HG02642 (cell line): ENCODE measurements at regions not wholly inside any gene's neighbourhood (a gene's known extent, or its start where the extent isn't known, plus 50 kb on each side); places are given as distances from the start of the nearest gene placed in this dataset.
"Not testable (repeated sequence)": the region's sequence is repeated elsewhere in the genome, so short reads cannot be mapped to it uniquely, and the experiment has no call there.

Experiments
- ATAC-seq: cut with Tn5 transposase; IDR thresholded peaks from one replicate; pipeline ENCODE4 v1.9.1; 2021; ENCODE audit warnings: mild to moderate bottlenecking; ENCODE audit not compliant: unreplicated experiment, poor library complexity

- ATAC-seq: no peak
These were observed 392.6 kb upstream of the INTU start for GRCh38 chr4:127239902-127240763.

DNA sequence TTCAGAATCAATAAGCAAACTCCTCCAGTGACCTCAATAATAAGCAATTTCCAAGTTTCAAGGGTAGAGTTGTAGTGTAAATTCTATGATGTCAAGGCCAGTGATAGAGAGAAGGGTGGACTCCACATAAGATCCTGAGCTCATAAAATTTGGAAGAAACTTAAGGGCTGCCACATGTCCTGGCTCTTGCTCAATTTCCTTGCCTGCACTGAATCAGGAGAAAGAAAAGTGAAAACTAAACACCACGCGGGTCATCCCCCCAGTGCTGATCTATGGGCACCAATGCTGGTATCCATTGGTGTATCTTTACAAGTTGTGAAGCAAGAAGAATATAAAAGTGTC is 392.0 kb upstream of the INTU start:
- ATAC-seq: no peak

- no peak for ATAC-seq
These were observed 388.2 kb upstream of the INTU start for GRCh38 chr4:127244515-127244914.

- no peak for ATAC-seq
These were observed 385.5 kb upstream of the INTU start for GRCh38 chr4:127246963-127247952.

GRCh38 chr4:127249066-127249766 is 383.5 kb upstream of the INTU start:
- ATAC-seq: no peak

GRCh38 chr4:127249767-127250108 is 383.0 kb upstream of the INTU start:
- ATAC-seq: no peak

- ATAC-seq: peak; percentile 58
These were observed 382.2 kb upstream of the INTU start for GRCh38 chr4:127250577-127250976.

DNA sequence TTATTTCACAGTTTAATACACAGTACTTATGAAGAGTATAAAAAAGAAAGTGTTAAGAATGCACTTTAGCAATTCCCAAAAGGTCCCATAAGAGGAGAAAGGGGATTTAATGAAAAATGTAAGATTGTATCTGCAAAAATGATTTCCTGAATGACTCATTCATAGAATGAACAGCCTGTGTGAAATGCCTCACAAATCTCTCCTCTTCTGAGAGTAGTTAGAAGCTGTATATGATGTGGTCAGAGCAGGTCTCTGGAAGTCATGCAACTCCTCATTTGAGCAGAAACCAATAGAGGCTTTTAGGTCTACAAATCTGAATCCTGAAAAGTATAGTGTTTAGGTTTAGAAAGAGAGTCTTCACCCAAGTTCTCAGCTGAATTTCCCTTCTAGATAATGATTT is 381.3 kb upstream of the INTU start:
- no peak for ATAC-seq

DNA sequence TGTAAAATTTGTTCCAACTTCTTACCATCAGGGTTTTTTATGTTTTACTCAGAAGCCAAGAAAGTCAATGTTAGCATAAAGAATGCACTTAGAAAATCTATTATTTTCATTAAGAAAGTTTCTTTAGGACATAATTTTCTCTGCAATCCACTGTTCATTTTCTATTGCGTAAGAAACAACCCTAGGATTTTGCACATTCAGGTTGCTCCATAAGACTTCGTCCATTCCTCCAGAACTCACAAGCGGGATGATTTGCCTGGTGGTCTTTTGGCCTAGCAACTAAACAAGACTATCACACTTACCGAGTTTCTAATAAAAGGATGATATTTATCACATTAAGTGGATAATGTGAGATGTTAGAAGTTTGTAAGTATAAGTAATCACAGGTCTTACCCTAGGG is 376.3 kb upstream of the INTU start:
- ATAC-seq: no peak

DNA sequence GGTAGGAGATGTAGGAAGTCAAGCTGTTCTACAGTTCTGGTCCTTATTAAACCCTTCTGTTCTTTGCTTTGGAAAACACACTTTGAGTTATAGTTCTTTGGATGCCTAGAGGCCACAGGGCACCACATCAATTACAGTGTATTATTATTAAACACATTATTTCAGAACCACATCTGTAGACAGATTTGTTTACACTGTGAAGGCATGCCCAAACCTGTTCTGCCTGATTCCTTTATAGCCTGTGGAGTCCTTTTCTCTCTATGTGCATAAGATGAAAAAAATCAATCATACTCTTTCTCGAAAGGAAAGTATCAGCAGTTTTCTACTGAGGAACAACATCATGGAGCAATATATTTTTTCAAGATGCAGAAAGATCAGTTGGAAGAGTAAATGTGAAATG is 371.3 kb upstream of the INTU start:
- ATAC-seq: no peak

DNA sequence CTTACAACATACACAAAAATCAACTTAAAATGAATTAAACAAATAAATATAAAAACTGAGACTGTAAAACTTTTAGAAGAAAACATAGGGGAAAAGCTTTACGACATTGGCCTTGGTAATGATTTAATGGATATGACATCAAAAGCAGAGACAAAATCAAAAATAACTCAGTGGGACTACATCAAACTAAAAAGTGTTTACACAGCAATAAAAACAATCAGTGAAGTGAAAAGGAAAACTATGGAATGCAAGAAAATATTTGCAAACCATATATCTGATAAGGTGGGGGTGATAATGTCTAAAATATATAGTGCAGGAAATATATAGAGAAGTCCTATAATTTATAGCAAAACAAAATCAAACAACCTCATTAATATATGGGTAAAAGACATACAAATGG is 364.4 kb upstream of the INTU start:
- no peak for ATAC-seq

DNA sequence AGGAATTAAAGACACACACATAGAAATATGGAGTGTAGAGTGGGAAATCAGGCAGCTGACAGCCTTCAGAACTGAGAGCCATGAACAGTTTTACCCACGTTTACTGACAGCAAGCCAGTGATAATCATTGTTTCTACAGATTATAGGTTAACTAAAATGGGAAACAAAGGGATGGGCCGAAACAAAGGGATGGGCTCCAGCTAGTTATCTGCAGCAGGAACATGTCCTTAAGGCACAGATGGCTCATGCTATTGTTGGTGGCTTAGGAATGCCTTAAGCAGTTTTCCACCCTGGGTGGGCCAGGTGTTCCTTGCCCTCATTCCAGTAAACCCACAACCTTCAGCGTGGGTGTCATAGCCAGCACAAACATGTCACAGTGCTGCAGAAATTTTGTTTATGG is 355.7 kb upstream of the INTU start:
- not testable (repeated sequence) for ATAC-seq

- ATAC-seq: no peak
These were observed 348.5 kb upstream of the INTU start for GRCh38 chr4:127284236-127284635.

- ATAC-seq: no peak
These were observed 341.4 kb upstream of the INTU start for GRCh38 chr4:127291316-127291715.

DNA sequence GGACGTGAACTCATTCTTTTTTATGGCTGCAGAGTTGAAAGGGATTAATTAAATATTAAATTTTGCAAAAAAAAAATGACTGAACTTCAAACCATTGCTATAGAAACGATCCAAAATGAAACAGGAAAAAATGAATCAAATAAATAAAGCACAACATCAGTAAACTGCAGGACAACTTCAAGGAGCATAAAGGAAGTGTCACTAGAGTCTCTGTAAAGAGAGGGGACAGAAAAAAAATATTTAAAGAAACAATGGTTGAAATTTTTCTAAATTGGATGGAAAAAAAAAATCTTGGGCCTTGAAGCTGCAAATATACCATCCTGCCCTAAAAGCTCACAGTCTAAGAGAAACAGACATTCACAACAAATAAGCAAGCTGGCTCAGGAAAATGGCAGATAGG is 339.3 kb upstream of the INTU start:
- no peak for ATAC-seq

- ATAC-seq: no peak
These were observed 328.4 kb upstream of the INTU start for GRCh38 chr4:127304356-127304755.

DNA sequence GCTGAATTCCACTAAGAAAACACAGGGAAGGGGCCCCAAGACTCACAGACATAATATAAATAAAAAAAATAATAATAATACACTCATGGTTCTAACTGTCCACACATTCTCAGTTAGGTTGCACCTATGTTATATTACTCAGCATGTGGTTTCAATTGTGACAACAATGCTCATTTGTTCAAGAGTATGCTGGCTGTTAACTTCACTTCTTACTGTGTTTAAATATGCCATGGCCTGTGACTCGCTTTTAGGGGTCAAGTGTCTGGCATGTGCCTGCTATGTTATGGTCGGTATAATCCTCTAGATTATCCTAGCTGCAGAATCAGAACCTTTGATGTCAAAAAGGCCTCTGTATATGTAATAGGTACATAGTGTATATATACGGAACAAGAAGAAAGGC is 324.8 kb upstream of the INTU start:
- no peak for ATAC-seq

DNA sequence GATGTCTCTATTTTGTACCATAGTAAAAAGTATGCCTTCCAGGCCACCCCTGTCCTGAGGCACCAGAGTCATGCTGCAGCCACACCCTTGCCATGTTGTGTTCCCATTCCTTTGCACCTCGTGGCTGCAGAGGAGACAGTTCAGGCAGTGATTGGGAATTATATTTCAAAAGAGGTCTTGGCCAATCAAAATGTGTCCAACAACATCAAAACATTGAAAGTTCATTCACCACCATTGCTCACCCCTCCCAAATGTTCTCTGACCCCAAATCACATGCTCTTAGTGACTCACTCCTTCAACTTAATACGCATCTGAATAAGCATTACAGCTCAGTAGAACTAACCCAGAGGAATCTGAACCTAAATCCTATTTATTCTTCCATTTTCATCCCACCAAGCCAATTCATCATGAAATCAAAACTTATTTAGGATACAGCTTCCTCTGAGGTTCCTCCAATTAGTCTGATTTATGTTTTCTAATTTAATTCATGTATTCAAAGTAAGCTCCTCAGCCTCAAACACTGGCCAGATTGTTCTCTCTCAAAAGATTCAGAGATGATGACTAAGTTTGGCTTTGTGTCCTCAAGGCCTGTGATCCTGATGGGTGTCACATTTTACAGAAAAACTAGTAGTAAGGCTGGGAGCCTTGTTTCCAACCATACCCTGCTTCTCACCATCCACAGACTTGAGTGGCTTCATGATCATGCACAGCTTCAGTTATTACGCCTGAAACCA is 323.2 kb upstream of the INTU start:
- no peak for ATAC-seq

DNA sequence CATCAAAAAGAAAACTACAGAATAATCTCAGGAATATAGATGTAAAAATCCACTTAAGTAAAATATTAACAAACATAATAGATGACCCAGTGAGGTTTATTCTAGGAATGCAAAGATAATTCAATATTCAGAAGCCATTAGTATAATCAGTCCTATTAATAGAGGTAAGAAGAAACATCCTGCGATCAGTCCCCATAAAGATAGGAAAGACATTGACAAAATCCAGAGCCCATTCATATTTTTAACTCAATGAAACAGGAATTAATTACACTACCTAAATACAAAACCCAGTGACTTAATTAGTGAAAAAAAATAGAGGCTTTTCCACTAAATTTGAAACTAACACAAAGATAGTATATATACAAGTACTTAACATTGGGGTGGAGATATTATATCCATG is 321.4 kb upstream of the INTU start:
- ATAC-seq: no peak

- no peak for ATAC-seq
These were observed 320.8 kb upstream of the INTU start for GRCh38 chr4:127311924-127312323.
